ENCODE measurements at regions not wholly inside any gene's neighbourhood (a gene's known extent, or its start where the extent isn't known, plus 50 kb on each side); places are given as distances from the start of the nearest gene placed in this dataset.

DNA sequence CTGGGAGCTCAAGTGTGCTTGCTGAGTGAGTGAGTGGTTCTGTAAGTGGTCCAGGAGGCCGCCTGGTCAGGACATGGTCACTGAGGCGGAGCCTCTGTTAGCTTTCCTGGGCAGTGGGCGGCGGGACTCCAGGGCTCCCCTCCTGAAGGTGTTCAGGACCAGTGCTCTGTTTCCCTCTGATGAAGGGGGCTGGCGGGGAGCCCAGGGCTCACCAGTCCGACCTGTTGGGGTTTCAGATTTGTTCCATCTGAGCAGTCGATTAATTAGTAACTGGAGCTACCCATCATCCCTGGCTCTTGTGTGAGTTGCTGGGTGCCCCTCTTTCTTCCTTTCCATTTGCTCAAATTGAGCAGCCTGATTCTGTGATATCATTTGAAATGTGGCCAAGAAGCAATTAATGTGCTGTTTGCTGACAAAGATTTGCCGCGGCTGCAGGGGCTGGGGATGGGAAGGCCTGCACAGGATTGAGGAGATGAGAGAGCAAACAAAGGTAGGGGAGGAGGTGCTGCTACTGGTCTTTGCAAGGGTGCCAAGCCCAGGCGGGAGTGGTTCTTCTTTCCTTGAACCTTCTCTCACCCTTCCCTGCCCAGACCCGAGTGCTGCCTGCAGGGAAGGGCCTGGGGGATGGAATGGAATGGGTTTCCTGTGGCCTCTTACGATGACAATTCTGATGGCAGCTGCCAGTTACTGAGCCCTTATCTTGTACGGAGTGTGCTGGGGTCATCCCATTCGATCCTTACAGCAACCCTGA is 92.8 kb upstream of the PITX1 start:
- no peak for DNase-seq (ENCODE audit: extremely low spot score, unreplicated experiment)
- Mint-ChIP-seq H3K4me1 (ENCODE audit: unreplicated experiment) (no peaks in the 10 kb centered on the region), H3K27me3 (ENCODE audit: unreplicated experiment) (peaks cover 35% of the 10 kb centered on the region), H3K9me3 (ENCODE audit: unreplicated experiment) (no peaks in the 10 kb centered on the region), H3K4me3 (ENCODE audit: unreplicated experiment) (no peak overlapping the region), H3K36me3 (ENCODE audit: unreplicated experiment) (no peaks in the 10 kb centered on the region), H3K27ac (ENCODE audit: unreplicated experiment) (no peak overlapping the region)
- TF ChIP-seq, protein P1, sequence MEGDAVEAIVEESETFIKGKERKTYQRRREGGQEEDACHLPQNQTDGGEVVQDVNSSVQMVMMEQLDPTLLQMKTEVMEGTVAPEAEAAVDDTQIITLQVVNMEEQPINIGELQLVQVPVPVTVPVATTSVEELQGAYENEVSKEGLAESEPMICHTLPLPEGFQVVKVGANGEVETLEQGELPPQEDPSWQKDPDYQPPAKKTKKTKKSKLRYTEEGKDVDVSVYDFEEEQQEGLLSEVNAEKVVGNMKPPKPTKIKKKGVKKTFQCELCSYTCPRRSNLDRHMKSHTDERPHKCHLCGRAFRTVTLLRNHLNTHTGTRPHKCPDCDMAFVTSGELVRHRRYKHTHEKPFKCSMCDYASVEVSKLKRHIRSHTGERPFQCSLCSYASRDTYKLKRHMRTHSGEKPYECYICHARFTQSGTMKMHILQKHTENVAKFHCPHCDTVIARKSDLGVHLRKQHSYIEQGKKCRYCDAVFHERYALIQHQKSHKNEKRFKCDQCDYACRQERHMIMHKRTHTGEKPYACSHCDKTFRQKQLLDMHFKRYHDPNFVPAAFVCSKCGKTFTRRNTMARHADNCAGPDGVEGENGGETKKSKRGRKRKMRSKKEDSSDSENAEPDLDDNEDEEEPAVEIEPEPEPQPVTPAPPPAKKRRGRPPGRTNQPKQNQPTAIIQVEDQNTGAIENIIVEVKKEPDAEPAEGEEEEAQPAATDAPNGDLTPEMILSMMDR (IDR thresholded peaks at IDR 0.05), result no peak

DNA sequence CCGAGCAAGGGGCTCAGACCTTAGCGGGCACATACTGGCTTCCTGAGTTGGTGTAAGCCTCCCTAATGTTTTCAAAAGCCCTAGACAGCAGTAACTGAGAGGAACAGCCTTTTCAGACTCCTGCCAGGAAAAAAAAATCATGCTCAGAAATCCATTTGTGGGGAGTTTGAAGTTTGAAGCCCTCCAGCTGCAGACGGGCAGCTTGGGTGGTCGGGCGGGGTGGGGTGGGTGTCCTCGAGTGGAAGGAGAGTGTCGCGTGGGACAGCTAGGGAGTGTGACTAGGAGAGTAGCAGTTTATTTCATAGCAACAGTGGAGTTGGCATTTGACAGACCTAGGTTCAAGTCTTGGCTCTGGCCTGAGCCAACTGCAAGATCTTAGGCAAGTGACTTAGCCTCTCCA is 90.7 kb upstream of the PITX1 start:
- peaks cover 28% of the 10 kb centered on the region for H3K27me3 Mint-ChIP-seq (ENCODE audit: unreplicated experiment)
- no peak overlapping the region for H3K27ac Mint-ChIP-seq (ENCODE audit: unreplicated experiment)
- no peak overlapping the region for H3K4me3 Mint-ChIP-seq (ENCODE audit: unreplicated experiment)
- no peaks in the 10 kb centered on the region for H3K36me3 Mint-ChIP-seq (ENCODE audit: unreplicated experiment)
- DNase-seq (ENCODE audit: extremely low spot score, unreplicated experiment), result no peak
- no peaks in the 10 kb centered on the region for H3K9me3 Mint-ChIP-seq (ENCODE audit: unreplicated experiment)
- TF ChIP-seq, protein P1 (IDR thresholded peaks at IDR 0.05), result no peak
- H3K4me1 Mint-ChIP-seq (ENCODE audit: unreplicated experiment), result no peaks in the 10 kb centered on the region

DNA sequence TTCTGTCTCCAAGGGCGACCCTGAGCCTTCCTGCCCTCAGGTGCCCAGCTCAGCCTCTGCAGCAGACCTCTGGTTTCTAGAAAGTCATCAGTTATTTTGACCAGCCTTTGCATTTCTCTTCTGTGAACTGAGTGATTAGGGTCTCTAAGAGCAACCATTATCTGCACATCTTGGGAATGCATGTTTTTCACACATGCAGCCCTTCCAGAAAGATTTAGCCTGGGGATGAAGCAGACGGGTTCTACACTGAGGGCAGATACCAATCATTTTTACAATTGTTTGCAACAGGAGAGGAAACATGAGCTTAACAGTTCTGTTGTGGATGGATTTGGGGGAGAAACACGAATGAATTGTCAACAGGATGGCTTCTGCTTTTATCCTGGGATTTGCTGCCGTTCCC is 90.1 kb upstream of the PITX1 start:
- H3K4me3 Mint-ChIP-seq (ENCODE audit: unreplicated experiment), result no peak overlapping the region
- TF ChIP-seq, protein P1 (IDR thresholded peaks at IDR 0.05), result no peak
- H3K4me1 Mint-ChIP-seq (ENCODE audit: unreplicated experiment), result no peaks in the 10 kb centered on the region
- peaks cover 28% of the 10 kb centered on the region for H3K27me3 Mint-ChIP-seq (ENCODE audit: unreplicated experiment)
- H3K9me3 Mint-ChIP-seq (ENCODE audit: unreplicated experiment), result no peaks in the 10 kb centered on the region
- H3K36me3 Mint-ChIP-seq (ENCODE audit: unreplicated experiment), result no peaks in the 10 kb centered on the region
- no peak for DNase-seq (ENCODE audit: extremely low spot score, unreplicated experiment)
- no peak overlapping the region for H3K27ac Mint-ChIP-seq (ENCODE audit: unreplicated experiment)

DNA sequence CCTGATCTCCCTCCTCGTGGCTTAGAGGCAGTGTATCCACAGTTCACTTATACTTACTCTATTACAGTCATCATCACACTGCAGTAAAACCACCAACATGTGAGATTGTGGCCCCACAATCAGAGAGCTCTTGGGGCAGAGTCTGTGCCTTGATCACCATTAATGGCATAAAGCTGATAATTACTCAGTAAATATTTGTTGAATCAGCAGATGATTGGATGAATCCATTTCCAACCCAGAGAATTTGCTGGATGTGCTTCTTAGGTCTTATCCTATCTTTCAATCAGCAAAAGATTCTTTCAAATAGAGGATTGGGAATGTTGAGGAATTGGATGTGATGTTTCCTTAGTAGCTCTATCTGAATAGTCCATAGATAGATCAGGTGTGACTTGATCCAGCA is 88.8 kb upstream of the PITX1 start:
- DNase-seq (ENCODE audit: extremely low spot score, unreplicated experiment), result no peak
- Mint-ChIP-seq H3K27ac (ENCODE audit: unreplicated experiment) (no peak overlapping the region), H3K36me3 (ENCODE audit: unreplicated experiment) (no peaks in the 10 kb centered on the region), H3K27me3 (ENCODE audit: unreplicated experiment) (peaks cover 36% of the 10 kb centered on the region), H3K9me3 (ENCODE audit: unreplicated experiment) (no peaks in the 10 kb centered on the region), H3K4me3 (ENCODE audit: unreplicated experiment) (no peak overlapping the region), H3K4me1 (ENCODE audit: unreplicated experiment) (no peaks in the 10 kb centered on the region)
- TF ChIP-seq, protein P1 (IDR thresholded peaks at IDR 0.05), result no peak

DNA sequence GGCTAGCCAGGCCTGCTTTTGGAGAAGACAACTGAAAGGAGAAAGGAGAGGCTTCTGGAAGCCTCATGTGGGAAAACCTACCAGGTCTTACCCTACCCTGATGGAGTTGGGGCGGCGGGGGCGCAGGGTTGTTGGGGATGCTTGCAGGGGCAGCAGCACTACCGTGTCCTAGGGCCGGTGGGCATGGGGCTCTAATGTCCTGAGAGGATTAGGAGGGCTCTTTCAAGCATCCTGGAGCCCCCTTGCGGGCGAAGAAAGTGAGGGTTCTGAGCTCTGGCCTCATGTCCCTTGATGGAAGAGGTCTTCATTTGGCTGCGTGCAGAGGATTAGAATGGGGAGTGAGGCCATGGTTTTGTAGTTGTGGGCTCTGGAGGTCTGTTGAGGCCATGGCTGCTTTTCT is 86.9 kb upstream of the PITX1 start:
- H3K9me3 Mint-ChIP-seq (ENCODE audit: unreplicated experiment), result no peaks in the 10 kb centered on the region
- H3K36me3 Mint-ChIP-seq (ENCODE audit: unreplicated experiment), result no peaks in the 10 kb centered on the region
- TF ChIP-seq, protein P1 (IDR thresholded peaks at IDR 0.05), result no peak
- no peaks in the 10 kb centered on the region for H3K4me1 Mint-ChIP-seq (ENCODE audit: unreplicated experiment)
- peaks cover 39% of the 10 kb centered on the region for H3K27me3 Mint-ChIP-seq (ENCODE audit: unreplicated experiment)
- no peak for DNase-seq (ENCODE audit: extremely low spot score, unreplicated experiment)
- H3K27ac Mint-ChIP-seq (ENCODE audit: unreplicated experiment), result no peak overlapping the region
- H3K4me3 Mint-ChIP-seq (ENCODE audit: unreplicated experiment), result no peak overlapping the region

Data from osteocyte (in vitro differentiated cells).